Thyroid gland (tissue), 4 donors: ENCODE measurements at regions not wholly inside any gene's neighbourhood (a gene's known extent, or its start where the extent isn't known, plus 50 kb on each side); places are given as distances from the start of the nearest gene placed in this dataset.

Experiments
- POLR2A ChIP-seq, 2 donors: fragments of 450-650 bp; IDR thresholded peaks; one replicate each; pipeline ENCODE4 v1.6.1; 2017; ENCODE audit warnings: antibody characterized with exemption in 2 of 2, mild to moderate bottlenecking in 2 of 2, moderate library complexity in 1 of 2
- TF ChIP-seq, protein P1 (sequence below), 6 experiments: fragments of 200-600 bp in 3 of 6; fragments of 450-650 bp in 3 of 6; sonication (generic) in 3 of 6; IDR thresholded peaks; one replicate each; pipeline ENCODE4 v1.5.1; 2016 to 2019; ENCODE audit warnings: antibody characterized with exemption in 6 of 6, mild to moderate bottlenecking in 2 of 6, inconsistent platforms in 1 of 6, moderate library complexity in 1 of 6

DNA sequence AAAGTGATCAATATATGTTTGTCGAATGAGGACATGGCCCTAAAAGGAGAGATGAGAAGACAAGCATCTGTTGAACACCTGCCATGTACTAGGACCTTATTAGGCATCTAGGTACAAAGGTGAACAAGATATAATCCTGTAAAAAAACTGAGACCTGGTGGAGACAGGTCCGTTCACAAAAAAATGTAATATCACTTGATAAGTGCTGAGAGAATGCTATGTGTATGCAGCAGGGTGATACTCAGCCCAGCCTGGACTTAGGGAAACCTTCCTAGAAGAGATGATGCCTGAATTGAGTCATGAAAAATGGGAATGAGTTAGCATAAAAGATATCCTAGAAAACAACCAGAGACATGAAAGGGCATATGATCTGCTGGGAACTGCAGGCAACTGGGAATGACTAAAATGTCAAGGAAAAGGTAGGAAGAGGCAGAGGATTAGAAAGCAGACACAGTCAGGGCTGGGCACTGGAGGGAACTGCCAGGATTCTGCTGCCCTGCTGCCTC lies 108.5 kb downstream of the ADRB2 start:
- no peak for TF ChIP-seq POLR2A (IDR thresholded peaks at IDR 0.05)
- TF ChIP-seq, protein P1, sequence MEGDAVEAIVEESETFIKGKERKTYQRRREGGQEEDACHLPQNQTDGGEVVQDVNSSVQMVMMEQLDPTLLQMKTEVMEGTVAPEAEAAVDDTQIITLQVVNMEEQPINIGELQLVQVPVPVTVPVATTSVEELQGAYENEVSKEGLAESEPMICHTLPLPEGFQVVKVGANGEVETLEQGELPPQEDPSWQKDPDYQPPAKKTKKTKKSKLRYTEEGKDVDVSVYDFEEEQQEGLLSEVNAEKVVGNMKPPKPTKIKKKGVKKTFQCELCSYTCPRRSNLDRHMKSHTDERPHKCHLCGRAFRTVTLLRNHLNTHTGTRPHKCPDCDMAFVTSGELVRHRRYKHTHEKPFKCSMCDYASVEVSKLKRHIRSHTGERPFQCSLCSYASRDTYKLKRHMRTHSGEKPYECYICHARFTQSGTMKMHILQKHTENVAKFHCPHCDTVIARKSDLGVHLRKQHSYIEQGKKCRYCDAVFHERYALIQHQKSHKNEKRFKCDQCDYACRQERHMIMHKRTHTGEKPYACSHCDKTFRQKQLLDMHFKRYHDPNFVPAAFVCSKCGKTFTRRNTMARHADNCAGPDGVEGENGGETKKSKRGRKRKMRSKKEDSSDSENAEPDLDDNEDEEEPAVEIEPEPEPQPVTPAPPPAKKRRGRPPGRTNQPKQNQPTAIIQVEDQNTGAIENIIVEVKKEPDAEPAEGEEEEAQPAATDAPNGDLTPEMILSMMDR (IDR thresholded peaks at IDR 0.05): no peak
